ENCODE measurements at regions not wholly inside any gene's neighbourhood (a gene's known extent, or its start where the extent isn't known, plus 50 kb on each side); places are given as distances from the start of the nearest gene placed in this dataset.

DNA sequence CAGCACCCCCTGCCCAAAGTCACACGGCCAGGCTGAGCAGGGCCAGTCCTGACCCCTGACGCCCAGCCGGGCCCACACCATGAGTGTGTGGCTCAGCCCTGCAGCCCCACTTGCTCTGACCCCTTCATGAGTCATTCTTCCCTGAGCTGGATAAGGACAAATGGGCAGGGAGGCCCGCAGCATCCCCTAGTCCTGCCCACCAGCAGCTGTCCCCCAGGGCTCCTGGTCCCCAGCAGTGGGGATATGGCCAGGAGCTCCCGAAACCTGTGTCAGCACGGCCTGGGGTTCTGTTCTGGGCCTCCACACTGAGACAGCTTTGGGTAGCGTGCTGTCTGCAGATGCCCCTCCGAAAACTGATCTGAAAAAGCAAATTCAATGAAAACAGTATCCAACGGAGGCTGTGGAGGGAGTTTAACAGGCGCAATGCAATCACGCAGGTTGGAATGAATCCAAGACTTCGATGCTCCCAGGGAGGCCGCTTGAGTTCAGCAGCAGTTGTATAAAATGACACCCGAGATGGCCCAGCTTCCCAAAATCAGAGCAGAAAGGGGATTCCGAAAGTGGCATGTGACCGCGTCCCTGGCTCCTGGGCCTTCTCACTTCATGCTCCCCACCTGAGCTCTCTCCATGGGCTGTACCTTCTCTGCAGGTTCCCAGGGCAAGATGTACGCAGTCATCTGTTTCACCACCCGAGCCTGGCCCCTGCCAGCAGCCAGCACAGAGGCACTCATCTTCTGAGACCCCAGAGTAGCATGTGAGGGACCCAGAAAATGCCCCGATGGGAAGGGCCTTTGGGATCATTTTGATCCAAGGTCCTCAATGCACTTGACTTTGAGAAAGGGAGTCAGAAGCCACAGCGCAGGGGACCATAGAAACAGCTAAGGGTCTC is 214.1 kb downstream of the USP6NL start:
- Histone ChIP-seq H3K9me3 (ENCODE audit: low read length) (peaks cover 1% of the 10 kb centered on the region; the same call in 1 of the 2 replicates), H3K9me2 (ENCODE audit: insufficient read depth, low read length) (no peaks in the 10 kb centered on the region), H4K20me1 (ENCODE audit: insufficient read depth, low read length) (no peaks in the 10 kb centered on the region), H3K4me3 (ENCODE audit: low read depth, low read length, poor library complexity, severe bottlenecking) (no peak overlapping the region), H3K79me2 (ENCODE audit: insufficient read depth, low read depth, low read length) (no peaks in the 10 kb centered on the region), H2AFZ (ENCODE audit: low read length) (no peak overlapping the region), H3K4me1 (ENCODE audit: insufficient read depth, low read length, poor library complexity, severe bottlenecking) (no peaks in the 10 kb centered on the region), H3K4me2 (ENCODE audit: low read length) (no peak overlapping the region), H3K36me3 (ENCODE audit: insufficient read depth, low read length) (no peaks in the 10 kb centered on the region), H3K27ac (ENCODE audit: low read depth, low read length, poor library complexity, severe bottlenecking) (no peak overlapping the region)
- intact Hi-C loops (cut with micrococcal nuclease; ENCODE audit: unreplicated experiment) = no loop called here
- POLR2A ChIA-PET = no interaction called here
- BruUV-seq (replicated peaks) = no TSS peak
- no peak for DNase-seq (ENCODE audit: low spot score)
- TF ChIP-seq EZH2phosphoT487 (IDR thresholded peaks at IDR 0.05; ENCODE audit: borderline replicate concordance, low read depth, low read length) = no peak
- TF ChIP-seq, protein P1, sequence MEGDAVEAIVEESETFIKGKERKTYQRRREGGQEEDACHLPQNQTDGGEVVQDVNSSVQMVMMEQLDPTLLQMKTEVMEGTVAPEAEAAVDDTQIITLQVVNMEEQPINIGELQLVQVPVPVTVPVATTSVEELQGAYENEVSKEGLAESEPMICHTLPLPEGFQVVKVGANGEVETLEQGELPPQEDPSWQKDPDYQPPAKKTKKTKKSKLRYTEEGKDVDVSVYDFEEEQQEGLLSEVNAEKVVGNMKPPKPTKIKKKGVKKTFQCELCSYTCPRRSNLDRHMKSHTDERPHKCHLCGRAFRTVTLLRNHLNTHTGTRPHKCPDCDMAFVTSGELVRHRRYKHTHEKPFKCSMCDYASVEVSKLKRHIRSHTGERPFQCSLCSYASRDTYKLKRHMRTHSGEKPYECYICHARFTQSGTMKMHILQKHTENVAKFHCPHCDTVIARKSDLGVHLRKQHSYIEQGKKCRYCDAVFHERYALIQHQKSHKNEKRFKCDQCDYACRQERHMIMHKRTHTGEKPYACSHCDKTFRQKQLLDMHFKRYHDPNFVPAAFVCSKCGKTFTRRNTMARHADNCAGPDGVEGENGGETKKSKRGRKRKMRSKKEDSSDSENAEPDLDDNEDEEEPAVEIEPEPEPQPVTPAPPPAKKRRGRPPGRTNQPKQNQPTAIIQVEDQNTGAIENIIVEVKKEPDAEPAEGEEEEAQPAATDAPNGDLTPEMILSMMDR (conservative IDR thresholded peaks at IDR 0.05; ENCODE audit: low read length) = no peak
- CTCF ChIA-PET (ENCODE audit: unreplicated experiment) = no interaction called here

DNA sequence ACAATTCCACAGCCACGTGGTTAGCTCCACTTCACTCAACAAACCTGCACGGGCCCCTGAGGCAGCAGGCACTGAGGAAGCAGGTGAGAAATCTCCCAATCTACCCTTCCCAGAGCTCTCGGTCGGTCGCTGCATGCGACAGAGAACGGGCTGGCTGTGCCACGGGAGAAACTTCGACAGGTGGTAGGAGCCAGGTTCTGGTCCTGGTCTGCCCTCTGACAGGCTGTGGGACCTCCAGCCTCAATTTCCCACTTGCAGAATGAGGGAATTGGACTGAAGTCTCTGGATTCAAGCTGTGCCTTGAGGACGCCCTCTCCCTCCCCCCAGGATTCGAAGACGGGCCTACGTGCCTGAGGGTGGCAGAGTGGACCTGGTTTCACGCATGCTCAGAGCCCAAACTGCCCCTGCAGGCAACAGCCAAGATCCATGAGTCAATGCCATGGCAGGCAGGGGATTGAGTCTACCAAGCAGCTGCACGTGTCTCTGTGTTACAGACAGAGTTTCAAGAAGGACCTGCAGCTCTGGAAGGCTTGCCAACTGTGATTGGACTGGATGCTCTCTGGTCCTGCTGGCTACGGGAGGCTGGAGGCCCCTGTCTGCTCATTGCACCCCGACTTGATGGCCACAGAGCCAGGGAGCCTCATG is 215.0 kb downstream of the USP6NL start:
- no peaks in the 10 kb centered on the region for H3K9me2 ChIP-seq (ENCODE audit: insufficient read depth, low read length)
- no peak overlapping the region for H3K4me2 ChIP-seq (ENCODE audit: low read length)
- intact Hi-C loops (cut with micrococcal nuclease; ENCODE audit: unreplicated experiment) = no loop called here
- no peaks in the 10 kb centered on the region for H4K20me1 ChIP-seq (ENCODE audit: insufficient read depth, low read length)
- H3K4me3 ChIP-seq (ENCODE audit: low read depth, low read length, poor library complexity, severe bottlenecking) = no peak overlapping the region
- no peak overlapping the region for H2AFZ ChIP-seq (ENCODE audit: low read length)
- ChIA-PET CTCF (ENCODE audit: unreplicated experiment) (no interaction called here), POLR2A (interaction anchor here (0.6 kb wide), 1 partner anchor 57 kb away, joined by 3 read pairs; no protein-coding TSS in a partner anchor)
- no peaks in the 10 kb centered on the region for H3K36me3 ChIP-seq (ENCODE audit: insufficient read depth, low read length)
- H3K79me2 ChIP-seq (ENCODE audit: insufficient read depth, low read depth, low read length) = no peaks in the 10 kb centered on the region
- H3K27ac ChIP-seq (ENCODE audit: low read depth, low read length, poor library complexity, severe bottlenecking) = no peak overlapping the region
- H3K4me1 ChIP-seq (ENCODE audit: insufficient read depth, low read length, poor library complexity, severe bottlenecking) = no peaks in the 10 kb centered on the region
- no TSS peak for BruUV-seq (replicated peaks)
- no peak for TF ChIP-seq EZH2phosphoT487 (IDR thresholded peaks at IDR 0.05; ENCODE audit: borderline replicate concordance, low read depth, low read length)
- TF ChIP-seq, protein P1 (conservative IDR thresholded peaks at IDR 0.05; ENCODE audit: low read length) = no peak
- H3K9me3 ChIP-seq (ENCODE audit: low read length) = no peaks in the 10 kb centered on the region
- DNase-seq (ENCODE audit: low spot score) = no peak
